ENCODE measurements at regions not wholly inside any gene's neighbourhood (a gene's known extent, or its start where the extent isn't known, plus 50 kb on each side); places are given as distances from the start of the nearest gene placed in this dataset.

DNA sequence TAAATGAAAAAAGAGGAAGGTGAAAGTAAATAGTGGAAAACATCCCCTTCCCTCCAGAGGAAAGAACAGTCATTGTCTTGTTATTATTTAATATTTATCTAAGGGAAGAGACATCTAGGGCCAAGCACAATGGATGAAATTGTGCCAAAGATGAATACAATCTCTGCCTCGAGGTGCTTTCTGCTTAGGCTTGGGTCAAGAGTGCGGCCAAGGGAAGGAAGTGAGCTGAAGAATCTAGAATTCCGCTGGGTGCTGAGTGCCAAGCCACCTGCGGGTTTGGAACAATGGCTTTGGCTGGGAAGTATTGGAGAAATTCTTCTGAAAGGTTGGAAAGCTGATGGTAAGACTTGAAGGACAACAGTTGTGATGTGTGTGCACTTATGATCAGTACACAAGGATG lies 531.3 kb upstream of the FZD8 start:
- Histone ChIP-seq H3K9ac (ENCODE audit: insufficient read depth, low read length, poor library complexity, severe bottlenecking) (no peak overlapping the region), H3K4me3 (replicated peaks in 1 of 3; ENCODE audit: low read depth in 2 of 3, low read length in 3 of 3) (peak overlapping the region in 1 of 3 experiments; percentile 19), H3K27me3 (ENCODE audit: control insufficient read depth in 2 of 2, insufficient read depth in 2 of 2, low read length in 2 of 2) (no peaks in the 10 kb centered on the region), H3K79me2 (ENCODE audit: insufficient read depth, low read length) (no peaks in the 10 kb centered on the region), H3K27ac (ENCODE audit: low read depth in 1 of 2, low read length in 2 of 2) (no peak overlapping the region), H2AFZ (ENCODE audit: insufficient read depth, low read depth, low read length, poor library complexity, severe bottlenecking) (peak overlapping the region; percentile 3), H4K20me1 (ENCODE audit: insufficient read depth, low read length) (no peaks in the 10 kb centered on the region), H3K4me1 (ENCODE audit: control insufficient read depth in 1 of 2, insufficient read depth in 2 of 2, low read length in 2 of 2) (no peaks in the 10 kb centered on the region), H3K4me2 (replicated peaks; ENCODE audit: extremely low read depth, low read length, poor library complexity, severe bottlenecking) (peak overlapping the region; percentile 40), H3K36me3 (replicated peaks in 1 of 2; ENCODE audit: control insufficient read depth in 1 of 2, insufficient read depth in 2 of 2, low read length in 2 of 2) (no peaks in the 10 kb centered on the region), H3K9me3 (replicated peaks in 1 of 2; ENCODE audit: control insufficient read depth in 1 of 2, insufficient read depth in 1 of 2, low read length in 2 of 2) (no peaks in the 10 kb centered on the region)
- no peak overlapping the region for H3K27ac Mint-ChIP-seq
- intact Hi-C loops (cut with micrococcal nuclease) = no loop called here
- H3K9me3 Mint-ChIP-seq = peaks cover 0 to 5% (median 2%) of the 10 kb centered on the region in 7 donors
- H3K36me3 Mint-ChIP-seq = no peaks in the 10 kb centered on the region
- H3K27me3 Mint-ChIP-seq (ENCODE audit: low read depth in 3 of 3) = no peaks in the 10 kb centered on the region
- no peak overlapping the region for H3K4me3 Mint-ChIP-seq
- peaks cover 8% of the 10 kb centered on the region for H3K4me1 Mint-ChIP-seq
- TF ChIP-seq, protein P1, sequence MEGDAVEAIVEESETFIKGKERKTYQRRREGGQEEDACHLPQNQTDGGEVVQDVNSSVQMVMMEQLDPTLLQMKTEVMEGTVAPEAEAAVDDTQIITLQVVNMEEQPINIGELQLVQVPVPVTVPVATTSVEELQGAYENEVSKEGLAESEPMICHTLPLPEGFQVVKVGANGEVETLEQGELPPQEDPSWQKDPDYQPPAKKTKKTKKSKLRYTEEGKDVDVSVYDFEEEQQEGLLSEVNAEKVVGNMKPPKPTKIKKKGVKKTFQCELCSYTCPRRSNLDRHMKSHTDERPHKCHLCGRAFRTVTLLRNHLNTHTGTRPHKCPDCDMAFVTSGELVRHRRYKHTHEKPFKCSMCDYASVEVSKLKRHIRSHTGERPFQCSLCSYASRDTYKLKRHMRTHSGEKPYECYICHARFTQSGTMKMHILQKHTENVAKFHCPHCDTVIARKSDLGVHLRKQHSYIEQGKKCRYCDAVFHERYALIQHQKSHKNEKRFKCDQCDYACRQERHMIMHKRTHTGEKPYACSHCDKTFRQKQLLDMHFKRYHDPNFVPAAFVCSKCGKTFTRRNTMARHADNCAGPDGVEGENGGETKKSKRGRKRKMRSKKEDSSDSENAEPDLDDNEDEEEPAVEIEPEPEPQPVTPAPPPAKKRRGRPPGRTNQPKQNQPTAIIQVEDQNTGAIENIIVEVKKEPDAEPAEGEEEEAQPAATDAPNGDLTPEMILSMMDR (IDR thresholded peaks at IDR 0.05) = no peak
- 46% methylated on average over 4 of the region's 4 CpGs for WGBS (ENCODE audit: insufficient coverage)
- DNase-seq = no peak

GRCh38 chr10:36171953-36172940 lies 530.2 kb upstream of the FZD8 start:
- no peaks in the 10 kb centered on the region for H3K27me3 ChIP-seq (ENCODE audit: control insufficient read depth in 2 of 2, insufficient read depth in 2 of 2, low read length in 2 of 2)
- H3K4me2 ChIP-seq (replicated peaks; ENCODE audit: extremely low read depth, low read length, poor library complexity, severe bottlenecking) = peak overlapping the region; percentile 40
- H3K4me1 ChIP-seq (ENCODE audit: control insufficient read depth in 1 of 2, insufficient read depth in 2 of 2, low read length in 2 of 2) = no peaks in the 10 kb centered on the region
- Mint-ChIP-seq H3K36me3 (no peaks in the 10 kb centered on the region), H3K27ac (no peak overlapping the region), H3K4me1 (peaks cover 8% of the 10 kb centered on the region), H3K4me3 (peak overlapping the region; percentile 53 to 56), H3K27me3 (ENCODE audit: low read depth in 3 of 3) (peaks cover 0 to 1% (median 0%) of the 10 kb centered on the region in 3 donors), H3K9me3 (peaks cover 0 to 5% (median 2%) of the 10 kb centered on the region in 7 donors)
- H3K79me2 ChIP-seq (ENCODE audit: insufficient read depth, low read length) = no peaks in the 10 kb centered on the region
- no peaks in the 10 kb centered on the region for H3K36me3 ChIP-seq (replicated peaks in 1 of 2; ENCODE audit: control insufficient read depth in 1 of 2, insufficient read depth in 2 of 2, low read length in 2 of 2)
- H3K4me3 ChIP-seq (replicated peaks in 1 of 3; ENCODE audit: low read depth in 2 of 3, low read length in 3 of 3) = peak overlapping the region in 1 of 3 experiments; percentile 19
- intact Hi-C loops (cut with micrococcal nuclease) = no loop called here
- 30% methylated on average over 6 of the region's 10 CpGs for WGBS (ENCODE audit: insufficient coverage)
- no peaks in the 10 kb centered on the region for H4K20me1 ChIP-seq (ENCODE audit: insufficient read depth, low read length)
- no peak overlapping the region for H3K27ac ChIP-seq (ENCODE audit: low read depth in 1 of 2, low read length in 2 of 2)
- no peaks in the 10 kb centered on the region for H3K9me3 ChIP-seq (replicated peaks in 1 of 2; ENCODE audit: control insufficient read depth in 1 of 2, insufficient read depth in 1 of 2, low read length in 2 of 2)
- no peak overlapping the region for H3K9ac ChIP-seq (ENCODE audit: insufficient read depth, low read length, poor library complexity, severe bottlenecking)
- no peak for DNase-seq
- H2AFZ ChIP-seq (ENCODE audit: insufficient read depth, low read depth, low read length, poor library complexity, severe bottlenecking) = no peak overlapping the region
- TF ChIP-seq, protein P1 (IDR thresholded peaks at IDR 0.05) = no peak
